GM23248 (cell line): ENCODE measurements at regions not wholly inside any gene's neighbourhood (a gene's known extent, or its start where the extent isn't known, plus 50 kb on each side); places are given as distances from the start of the nearest gene placed in this dataset.

Source experiments
- EZH2 ChIP-seq: fragments of 200-600 bp; sonication (generic); IDR thresholded peaks from 2 replicates; pipeline ENCODE4 v1.6.1; 2018; ENCODE audit warnings: antibody characterized with exemption, mild to moderate bottlenecking; ENCODE audit not compliant: insufficient read depth, poor library complexity, severe bottlenecking
- EZH2phosphoT487 ChIP-seq: fragments of 200-600 bp; sonication (generic); IDR thresholded peaks from 2 replicates; pipeline ENCODE4 v1.6.1; 2018; ENCODE audit warnings: antibody characterized with exemption, moderate library complexity, mild to moderate bottlenecking, low read depth; ENCODE audit not compliant: insufficient read depth

DNA sequence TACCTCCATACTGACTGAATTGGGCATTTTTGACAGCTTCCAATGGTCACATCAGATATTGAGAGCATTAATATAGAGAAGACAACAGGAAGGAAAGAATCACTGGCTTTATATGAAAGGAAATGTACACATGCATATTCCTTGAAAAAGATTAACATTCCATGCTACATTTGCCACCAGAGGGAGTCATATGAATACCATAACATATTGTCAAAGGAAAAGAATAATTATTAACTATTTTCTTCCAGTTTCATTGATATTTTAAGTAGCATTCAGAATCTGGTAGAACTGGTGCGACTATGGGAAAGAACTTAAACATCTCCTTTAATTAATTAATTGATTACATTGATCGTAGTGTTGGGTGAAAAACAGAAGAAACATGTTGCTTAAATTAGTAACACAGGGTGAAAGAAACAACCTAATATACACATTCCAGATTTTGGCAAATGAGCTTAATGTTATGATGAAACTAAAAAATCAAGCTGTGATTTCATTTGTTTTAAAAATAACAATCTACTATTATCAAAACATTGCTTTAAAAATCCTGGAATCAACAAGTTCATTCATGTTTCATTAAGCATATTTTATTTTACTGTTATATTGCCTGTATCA lies 71.5 kb downstream of the GPR85 start:
- no peak for TF ChIP-seq EZH2
- no peak for TF ChIP-seq EZH2phosphoT487
